Activated effector memory CD4-positive, alpha-beta T cell treated with anti-CD3 and anti-CD28 coated beads, Interleukin-2, amount 50 U/mL, for 16 hours (primary cell): ENCODE measurements at regions not wholly inside any gene's neighbourhood (a gene's known extent, or its start where the extent isn't known, plus 50 kb on each side); places are given as distances from the start of the nearest gene placed in this dataset.

Source experiments
- DNase-seq: peaks from one replicate; pipeline ENCODE4 v3.0.0-alpha.2; 2020

GRCh38 chr2:123209202-123209601 lies 815.9 kb upstream of the CNTNAP5 start:
- no peak for DNase-seq

- no peak for DNase-seq
Observed at GRCh38 chr2:123211181-123211580, 813.9 kb upstream of the CNTNAP5 start.

GRCh38 chr2:123245156-123245555 lies 779.9 kb upstream of the CNTNAP5 start:
- DNase-seq: no peak

GRCh38 chr2:123258877-123259539 lies 766.1 kb upstream of the CNTNAP5 start:
- no peak for DNase-seq

- no peak for DNase-seq
Observed at GRCh38 chr2:123262856-123263255, 762.2 kb upstream of the CNTNAP5 start.

GRCh38 chr2:123283431-123283830 lies 741.7 kb upstream of the CNTNAP5 start:
- no peak for DNase-seq

GRCh38 chr2:123303731-123304130 lies 721.4 kb upstream of the CNTNAP5 start:
- DNase-seq: no peak
